ENCODE measurements at regions not wholly inside any gene's neighbourhood (a gene's known extent, or its start where the extent isn't known, plus 50 kb on each side); places are given as distances from the start of the nearest gene placed in this dataset.
A peak's percentile ranks its signal among the peaks of the same experiment; 100 is the strongest.
"Not testable (repeated sequence)": the region's sequence is repeated elsewhere in the genome, so short reads cannot be mapped to it uniquely, and the experiment has no call there.

DNA sequence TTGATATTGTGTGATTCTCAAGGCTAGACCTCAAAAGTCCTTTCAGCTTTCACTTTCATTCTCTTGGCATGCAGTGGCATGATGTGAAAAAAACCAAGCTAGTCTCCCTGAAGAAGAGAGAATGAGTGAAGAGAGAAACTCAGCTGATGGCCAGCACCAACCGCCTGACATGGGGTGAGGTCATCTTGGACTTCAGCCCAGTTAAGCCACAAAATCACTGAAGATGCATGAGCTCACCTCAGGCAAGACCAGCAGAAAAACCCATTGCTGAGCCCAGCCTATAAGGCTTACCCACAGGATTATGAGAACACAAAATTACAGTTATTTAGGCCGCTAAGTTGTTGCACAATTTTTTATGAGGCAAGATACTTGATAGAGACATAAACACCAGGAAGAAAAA, 496.5 kb downstream of the TOX3 start:
- DNase-seq: no peak

GRCh38 chr16:52035436-52035835, 511.5 kb downstream of the TOX3 start:
- DNase-seq: no peak

GRCh38 chr16:52034830-52035229, 512.1 kb downstream of the TOX3 start:
- DNase-seq: no peak

DNA sequence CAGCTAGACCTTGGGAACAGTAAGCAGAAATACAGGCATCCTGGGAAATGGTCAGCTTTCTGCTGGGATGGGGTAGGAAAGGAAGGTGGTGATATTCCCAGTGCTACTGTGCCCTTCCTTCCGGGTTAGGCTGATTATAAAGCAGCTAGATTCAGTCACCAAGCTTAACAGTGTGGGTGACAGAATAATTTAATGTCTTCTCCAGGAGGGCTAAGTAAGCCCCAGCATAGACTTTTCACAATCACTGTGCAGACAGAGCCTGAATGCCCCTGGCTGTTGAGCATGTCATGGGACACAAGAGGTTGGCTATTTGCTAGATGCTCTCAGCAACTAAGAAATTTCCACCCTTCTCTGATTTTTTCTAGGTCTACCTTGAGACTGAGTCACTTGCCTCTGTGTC, 513.0 kb downstream of the TOX3 start:
- DNase-seq: no peak

- no peak for DNase-seq
Observed at GRCh38 chr16:52022980-52023379, 524.0 kb downstream of the TOX3 start.

- DNase-seq: no peak
Observed at GRCh38 chr16:52022177-52022576, 524.8 kb downstream of the TOX3 start.

DNA sequence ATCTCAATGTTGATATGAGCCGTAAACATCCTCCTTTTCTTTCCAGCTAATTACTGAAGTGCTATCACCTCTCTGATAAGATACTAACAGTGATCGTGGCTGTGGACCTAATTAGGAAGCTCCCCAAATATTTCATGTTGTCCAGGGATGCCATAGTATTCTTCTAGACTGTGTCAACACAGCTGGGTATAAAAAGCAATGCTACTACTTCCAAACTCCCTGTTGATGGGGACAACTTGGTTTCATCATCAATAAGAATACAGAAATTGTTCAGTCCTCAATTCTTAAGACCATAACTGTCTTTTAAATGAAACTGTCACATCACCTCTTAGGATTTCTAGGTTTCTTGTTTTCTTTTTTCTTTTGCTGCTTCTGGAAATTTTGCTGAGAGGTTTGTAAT, 530.6 kb downstream of the TOX3 start:
- no peak for DNase-seq

- no peak for DNase-seq
Observed at GRCh38 chr16:52005551-52005950, 541.4 kb downstream of the TOX3 start.

DNA sequence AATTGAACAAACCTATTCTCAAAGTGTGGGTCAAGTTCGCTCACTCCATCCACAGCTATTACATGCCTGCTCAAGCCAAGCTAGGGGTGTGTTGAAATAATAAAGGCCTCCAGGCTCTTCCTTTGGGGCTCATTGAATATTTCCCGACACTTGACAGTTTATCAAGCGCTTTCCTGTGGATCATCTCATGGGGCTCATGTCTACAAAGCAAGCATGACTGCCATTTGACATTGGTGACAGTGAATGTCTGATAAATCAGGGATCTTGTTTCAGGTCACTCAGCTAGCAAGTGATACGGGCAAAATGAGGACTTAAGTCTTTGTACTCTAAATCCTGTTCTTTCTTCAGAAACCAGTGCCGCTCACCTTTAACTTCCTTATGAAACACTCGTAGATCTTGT, 542.6 kb downstream of the TOX3 start:
- DNase-seq: no peak

DNA sequence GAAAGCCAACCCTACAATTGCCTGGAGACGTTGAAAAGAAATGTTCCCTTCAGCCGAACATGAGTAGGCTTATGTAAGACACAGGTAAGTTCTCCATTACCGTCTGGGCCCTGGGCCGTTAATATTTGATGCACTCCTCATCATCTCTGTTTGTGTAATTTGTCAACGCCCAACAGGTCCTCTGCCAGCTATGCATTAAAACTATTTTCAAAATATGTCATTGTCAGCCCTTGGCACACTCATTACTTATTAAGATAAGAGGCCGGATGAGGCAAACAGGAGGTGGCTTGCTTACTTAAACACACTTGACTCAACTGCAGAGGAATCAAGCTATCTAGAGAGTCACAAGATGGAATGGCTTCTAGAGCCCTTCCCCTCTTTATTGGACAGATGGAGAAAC, 544.9 kb downstream of the TOX3 start:
- DNase-seq: no peak

DNA sequence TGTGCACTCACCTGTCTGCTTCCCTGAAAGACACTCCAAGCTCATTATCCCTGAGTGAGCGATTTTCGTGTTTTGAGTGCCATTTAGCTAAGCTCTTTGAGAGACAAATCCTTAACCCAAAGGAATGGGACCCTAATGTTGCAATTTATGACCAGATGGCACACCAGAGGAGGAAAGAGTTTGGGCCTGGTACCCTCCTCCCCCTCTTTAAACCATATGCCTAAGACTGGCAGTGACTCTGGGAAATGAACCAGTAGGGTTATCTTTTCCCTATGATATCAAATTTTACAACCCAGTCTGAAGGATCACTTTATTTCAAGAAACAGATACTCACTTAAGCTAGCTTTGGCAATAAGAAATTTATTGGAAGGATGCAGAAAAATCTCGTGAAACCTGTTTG, 550.4 kb downstream of the TOX3 start:
- DNase-seq: no peak

DNA sequence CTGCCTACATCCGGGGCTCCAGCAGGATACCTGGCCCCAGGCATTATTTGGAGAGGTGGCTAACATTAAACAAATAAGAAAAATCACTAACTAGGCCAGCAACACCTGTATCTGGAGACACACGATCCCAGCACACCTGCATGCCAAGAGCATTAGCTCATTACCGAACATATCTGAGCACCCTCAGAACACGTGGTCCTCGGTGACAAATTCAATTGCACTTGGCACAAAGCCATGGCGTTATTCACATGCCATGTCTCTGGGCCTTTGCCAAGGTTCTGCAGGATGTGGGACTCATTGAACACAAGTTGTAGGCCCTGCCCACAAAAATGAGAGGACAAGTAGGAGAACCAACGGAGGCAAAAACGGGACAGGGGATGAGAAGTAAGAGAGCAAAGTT, 552.3 kb downstream of the TOX3 start:
- no peak for DNase-seq

GRCh38 chr16:51989637-51990230, 557.2 kb downstream of the TOX3 start:
- DNase-seq: no peak

- DNase-seq: no peak
Observed at GRCh38 chr16:51988977-51989376, 558.0 kb downstream of the TOX3 start.

GRCh38 chr16:51987519-51987918, 559.4 kb downstream of the TOX3 start:
- DNase-seq: no peak

GRCh38 chr16:51986717-51987116, 560.2 kb downstream of the TOX3 start:
- no peak for DNase-seq

GRCh38 chr16:51986301-51986700, 560.6 kb downstream of the TOX3 start:
- no peak for DNase-seq

GRCh38 chr16:51985126-51985525, 561.8 kb downstream of the TOX3 start:
- DNase-seq: no peak

- no peak for DNase-seq
Observed at GRCh38 chr16:51984395-51984794, 562.5 kb downstream of the TOX3 start.

DNA sequence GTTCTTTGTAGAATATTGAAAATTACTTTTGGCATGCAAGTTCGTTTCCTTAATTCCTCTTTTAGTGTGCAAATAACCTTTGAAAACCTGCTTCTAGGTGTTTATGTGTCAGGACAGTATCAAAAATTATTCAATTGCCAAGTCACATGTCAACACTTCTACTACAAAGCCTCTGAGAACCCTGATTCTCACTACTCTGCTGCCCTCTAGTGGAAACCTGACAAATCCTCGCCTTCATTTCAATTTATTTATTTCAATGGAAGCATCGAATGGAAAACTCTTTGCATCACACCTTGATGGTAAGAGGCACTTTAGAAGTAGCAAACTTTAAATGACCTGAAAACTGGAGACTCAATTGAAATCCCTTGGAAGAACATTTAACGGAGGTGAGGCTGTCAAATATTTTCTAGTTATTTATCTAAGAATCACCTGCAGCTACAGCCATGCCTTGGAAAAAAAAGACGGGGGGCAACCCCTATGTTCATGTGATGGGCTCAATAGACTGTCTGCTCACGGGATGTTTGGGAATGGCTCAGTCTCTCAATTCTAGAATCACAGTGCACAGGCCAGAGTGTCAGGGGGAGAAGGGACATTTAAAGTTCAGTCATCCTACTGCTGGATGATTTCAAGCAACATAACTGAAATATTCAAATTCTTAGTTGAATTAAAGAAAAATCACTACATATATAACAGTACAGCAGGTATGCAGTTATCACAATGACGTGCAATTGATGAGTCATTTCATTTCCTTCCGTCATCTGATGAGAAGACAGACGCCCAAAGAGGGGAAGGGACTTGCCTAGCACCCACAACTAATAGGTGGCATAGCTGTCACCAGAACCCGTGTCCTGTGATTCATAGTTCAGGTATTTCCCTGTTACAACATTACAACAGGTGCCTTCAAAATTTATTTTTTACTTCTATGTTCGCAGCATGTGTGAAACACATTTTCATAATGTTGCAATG, 563.9 kb downstream of the TOX3 start:
- peak; percentile 69 for DNase-seq

DNA sequence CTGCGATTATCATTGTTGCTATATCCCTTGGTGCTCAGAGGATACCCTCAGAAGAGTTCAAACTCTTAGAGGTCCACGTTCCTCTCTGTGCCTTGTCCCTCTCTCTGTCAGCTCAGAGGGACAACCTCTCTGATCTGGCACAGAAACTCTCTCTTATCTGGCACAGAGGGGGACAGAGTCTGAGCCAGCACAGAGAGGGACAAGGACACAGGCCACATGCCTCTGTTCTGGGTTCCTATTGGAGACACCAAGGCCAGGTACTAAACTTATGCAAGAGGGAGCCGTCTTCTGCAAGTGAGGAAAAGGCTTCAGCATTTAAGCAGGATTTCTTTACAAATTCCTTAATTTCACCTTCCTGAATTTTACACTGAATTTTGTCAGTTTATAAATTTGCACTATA, 565.2 kb downstream of the TOX3 start:
- no peak for DNase-seq

- DNase-seq: not testable (repeated sequence)
Observed at GRCh38 chr16:51977506-51977905, 569.4 kb downstream of the TOX3 start.

GRCh38 chr16:51971184-51971583, 575.8 kb downstream of the TOX3 start:
- DNase-seq: no peak

- no peak for DNase-seq
Observed at GRCh38 chr16:51968749-51969148, 578.2 kb downstream of the TOX3 start.

- no peak for DNase-seq
Observed at GRCh38 chr16:51967646-51968045, 579.3 kb downstream of the TOX3 start.
